ENCODE measurements at regions not wholly inside any gene's neighbourhood (a gene's known extent, or its start where the extent isn't known, plus 50 kb on each side); places are given as distances from the start of the nearest gene placed in this dataset.
"Not testable (repeated sequence)": the region's sequence is repeated elsewhere in the genome, so short reads cannot be mapped to it uniquely, and the experiment has no call there.

- POLR2A ChIA-PET = no interaction called here
Observed at GRCh38 chr1:26626994-26627393, 68.8 kb upstream of the ARID1A start.

GRCh38 chr1:26627954-26628353 is 67.9 kb upstream of the ARID1A start:
- POLR2A ChIA-PET = no interaction called here
- CTCF ChIA-PET = no interaction called here

More at GRCh38 chr1:26626994-26627393, 68.8 kb upstream of the ARID1A start:
- CTCF ChIA-PET = interaction anchor here (0.9 kb wide), 1 partner anchor 12 kb away, joined by 3 read pairs; no protein-coding TSS in a partner anchor

GRCh38 chr1:26630634-26631033 is 65.2 kb upstream of the ARID1A start:
- ChIA-PET POLR2A (no interaction called here), CTCF (no interaction called here)

GRCh38 chr1:26635800-26636199 is 60.0 kb upstream of the ARID1A start:
- CTCF ChIA-PET, POLR2A ChIA-PET: not testable (repeated sequence)

GRCh38 chr1:26645734-26646133 is 50.1 kb upstream of the ARID1A start:
- CTCF ChIA-PET = no interaction called here
- POLR2A ChIA-PET = interaction anchor here (0.6 kb wide), 2 partner anchors 48 to 52 kb away, joined by 4 to 5 read pairs; no protein-coding TSS in a partner anchor
